ENCODE measurements at regions not wholly inside any gene's neighbourhood (a gene's known extent, or its start where the extent isn't known, plus 50 kb on each side); places are given as distances from the start of the nearest gene placed in this dataset.

GRCh38 chr15:35843498-35843897 is 297.5 kb upstream of the DPH6 start:
- no peaks in the 10 kb centered on the region for H3K4me1 ChIP-seq (ENCODE audit: control insufficient read depth, insufficient read depth, low read length)
- POLR2A ChIA-PET, result no interaction called here
- H3K9me3 ChIP-seq (ENCODE audit: control insufficient read depth, insufficient read depth, low read depth, low read length), result no peaks in the 10 kb centered on the region
- TF ChIP-seq, protein P1, sequence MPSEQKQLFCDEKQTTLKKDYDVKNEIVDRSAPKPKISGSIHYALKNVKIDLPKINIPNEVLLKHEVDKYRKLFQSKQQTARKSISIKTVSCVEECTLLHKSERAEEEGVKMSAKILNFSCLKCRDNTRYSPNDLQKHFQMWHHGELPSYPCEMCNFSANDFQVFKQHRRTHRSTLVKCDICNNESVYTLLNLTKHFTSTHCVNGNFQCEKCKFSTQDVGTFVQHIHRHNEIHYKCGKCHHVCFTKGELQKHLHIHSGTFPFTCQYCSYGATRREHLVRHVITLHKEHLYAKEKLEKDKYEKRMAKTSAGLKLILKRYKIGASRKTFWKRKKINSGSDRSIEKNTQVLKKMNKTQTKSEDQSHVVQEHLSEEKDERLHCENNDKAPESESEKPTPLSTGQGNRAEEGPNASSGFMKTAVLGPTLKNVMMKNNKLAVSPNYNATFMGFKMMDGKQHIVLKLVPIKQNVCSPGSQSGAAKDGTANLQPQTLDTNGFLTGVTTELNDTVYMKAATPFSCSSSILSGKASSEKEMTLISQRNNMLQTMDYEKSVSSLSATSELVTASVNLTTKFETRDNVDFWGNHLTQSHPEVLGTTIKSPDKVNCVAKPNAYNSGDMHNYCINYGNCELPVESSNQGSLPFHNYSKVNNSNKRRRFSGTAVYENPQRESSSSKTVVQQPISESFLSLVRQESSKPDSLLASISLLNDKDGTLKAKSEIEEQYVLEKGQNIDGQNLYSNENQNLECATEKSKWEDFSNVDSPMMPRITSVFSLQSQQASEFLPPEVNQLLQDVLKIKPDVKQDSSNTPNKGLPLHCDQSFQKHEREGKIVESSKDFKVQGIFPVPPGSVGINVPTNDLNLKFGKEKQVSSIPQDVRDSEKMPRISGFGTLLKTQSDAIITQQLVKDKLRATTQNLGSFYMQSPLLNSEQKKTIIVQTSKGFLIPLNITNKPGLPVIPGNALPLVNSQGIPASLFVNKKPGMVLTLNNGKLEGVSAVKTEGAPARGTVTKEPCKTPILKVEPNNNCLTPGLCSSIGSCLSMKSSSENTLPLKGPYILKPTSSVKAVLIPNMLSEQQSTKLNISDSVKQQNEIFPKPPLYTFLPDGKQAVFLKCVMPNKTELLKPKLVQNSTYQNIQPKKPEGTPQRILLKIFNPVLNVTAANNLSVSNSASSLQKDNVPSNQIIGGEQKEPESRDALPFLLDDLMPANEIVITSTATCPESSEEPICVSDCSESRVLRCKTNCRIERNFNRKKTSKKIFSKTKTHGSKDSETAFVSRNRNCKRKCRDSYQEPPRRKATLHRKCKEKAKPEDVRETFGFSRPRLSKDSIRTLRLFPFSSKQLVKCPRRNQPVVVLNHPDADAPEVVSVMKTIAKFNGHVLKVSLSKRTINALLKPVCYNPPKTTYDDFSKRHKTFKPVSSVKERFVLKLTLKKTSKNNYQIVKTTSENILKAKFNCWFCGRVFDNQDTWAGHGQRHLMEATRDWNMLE (tag by site-specific recombination; conservative IDR thresholded peaks at IDR 0.05; ENCODE audit: low read depth), result no peak
- no peak for TF ChIP-seq ZXDB (tag by site-specific recombination; IDR thresholded peaks at IDR 0.05)
- TF ChIP-seq GLI2 (tag by site-specific recombination; IDR thresholded peaks at IDR 0.05; ENCODE audit: borderline replicate concordance, low read depth), result no peak
- TF ChIP-seq, protein P2, sequence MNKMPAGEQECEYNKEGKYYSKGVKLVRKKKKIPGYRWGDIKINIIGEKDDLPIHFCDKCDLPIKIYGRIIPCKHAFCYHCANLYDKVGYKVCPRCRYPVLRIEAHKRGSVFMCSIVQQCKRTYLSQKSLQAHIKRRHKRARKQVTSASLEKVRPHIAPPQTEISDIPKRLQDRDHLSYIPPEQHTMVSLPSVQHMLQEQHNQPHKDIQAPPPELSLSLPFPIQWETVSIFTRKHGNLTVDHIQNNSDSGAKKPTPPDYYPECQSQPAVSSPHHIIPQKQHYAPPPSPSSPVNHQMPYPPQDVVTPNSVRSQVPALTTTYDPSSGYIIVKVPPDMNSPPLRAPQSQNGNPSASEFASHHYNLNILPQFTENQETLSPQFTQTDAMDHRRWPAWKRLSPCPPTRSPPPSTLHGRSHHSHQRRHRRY (tag by site-specific recombination; IDR thresholded peaks at IDR 0.05), result no peak
- no peak for TF ChIP-seq ZNF311 (tag by site-specific recombination; IDR thresholded peaks at IDR 0.05; ENCODE audit: borderline replicate concordance)
- TF ChIP-seq ZFHX2 (tag by site-specific recombination; conservative IDR thresholded peaks at IDR 0.05), result no peak
- TF ChIP-seq ZNF660 (tag by site-specific recombination; IDR thresholded peaks at IDR 0.05), result no peak
- TF ChIP-seq ZNF19 (tag by site-specific recombination; IDR thresholded peaks at IDR 0.05; ENCODE audit: low read depth), result no peak
- TF ChIP-seq, protein P3, sequence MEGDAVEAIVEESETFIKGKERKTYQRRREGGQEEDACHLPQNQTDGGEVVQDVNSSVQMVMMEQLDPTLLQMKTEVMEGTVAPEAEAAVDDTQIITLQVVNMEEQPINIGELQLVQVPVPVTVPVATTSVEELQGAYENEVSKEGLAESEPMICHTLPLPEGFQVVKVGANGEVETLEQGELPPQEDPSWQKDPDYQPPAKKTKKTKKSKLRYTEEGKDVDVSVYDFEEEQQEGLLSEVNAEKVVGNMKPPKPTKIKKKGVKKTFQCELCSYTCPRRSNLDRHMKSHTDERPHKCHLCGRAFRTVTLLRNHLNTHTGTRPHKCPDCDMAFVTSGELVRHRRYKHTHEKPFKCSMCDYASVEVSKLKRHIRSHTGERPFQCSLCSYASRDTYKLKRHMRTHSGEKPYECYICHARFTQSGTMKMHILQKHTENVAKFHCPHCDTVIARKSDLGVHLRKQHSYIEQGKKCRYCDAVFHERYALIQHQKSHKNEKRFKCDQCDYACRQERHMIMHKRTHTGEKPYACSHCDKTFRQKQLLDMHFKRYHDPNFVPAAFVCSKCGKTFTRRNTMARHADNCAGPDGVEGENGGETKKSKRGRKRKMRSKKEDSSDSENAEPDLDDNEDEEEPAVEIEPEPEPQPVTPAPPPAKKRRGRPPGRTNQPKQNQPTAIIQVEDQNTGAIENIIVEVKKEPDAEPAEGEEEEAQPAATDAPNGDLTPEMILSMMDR (tag by site-specific recombination; IDR thresholded peaks at IDR 0.05), result no peak
- TF ChIP-seq ZNF610 (tag by site-specific recombination; IDR thresholded peaks at IDR 0.05; ENCODE audit: borderline replicate concordance), result no peak
- TF ChIP-seq ZNF521 (tag by site-specific recombination; IDR thresholded peaks at IDR 0.05), result no peak
- TF ChIP-seq ZNF280D (tag by site-specific recombination; IDR thresholded peaks at IDR 0.05), result no peak
- no peak for TF ChIP-seq TRIM28 (IDR thresholded peaks at IDR 0.05; ENCODE audit: borderline replicate concordance, low read length)
- no peak for TF ChIP-seq ZBTB44 (tag by site-specific recombination; IDR thresholded peaks at IDR 0.05)
- no peak for TF ChIP-seq ZNF324 (tag by site-specific recombination; IDR thresholded peaks at IDR 0.05)
- no peak for TF ChIP-seq OSR2 (tag by site-specific recombination; IDR thresholded peaks at IDR 0.05)
- H3K4me3 ChIP-seq (ENCODE audit: low read depth, low read length), result no peak overlapping the region
- no peak overlapping the region for H3K27ac ChIP-seq (ENCODE audit: extremely low read depth, low read depth, low read length)
- no peaks in the 10 kb centered on the region for H3K36me3 ChIP-seq (ENCODE audit: control insufficient read depth in 2 of 2, insufficient read depth in 1 of 2, low read length in 2 of 2)
- CTCF ChIA-PET, result no interaction called here

Data from HEK293 (cell line).